Ishikawa (cell line): ENCODE measurements at regions not wholly inside any gene's neighbourhood (a gene's known extent, or its start where the extent isn't known, plus 50 kb on each side); places are given as distances from the start of the nearest gene placed in this dataset.

Experiments used
- EGR1 ChIP-seq: IDR thresholded peaks from 2 replicates; pipeline ENCODE4 v1.6.1; 2012
- EP300 ChIP-seq: IDR thresholded peaks from 2 replicates; pipeline ENCODE4 v1.6.1; 2012; ENCODE audit warnings: borderline replicate concordance
- RAD21 ChIP-seq: IDR thresholded peaks from 2 replicates; pipeline ENCODE4 v1.6.1; 2012; ENCODE audit warnings: low read depth
- TAF1 ChIP-seq: IDR thresholded peaks from 2 replicates; pipeline ENCODE4 v1.6.1; 2012; ENCODE audit warnings: low read depth, mild to moderate bottlenecking
- ZBTB7A ChIP-seq: IDR thresholded peaks from 2 replicates; pipeline ENCODE4 v1.6.1; 2012; ENCODE audit warnings: low read depth
- TF ChIP-seq, protein P1 (sequence below): IDR thresholded peaks from 2 replicates; pipeline ENCODE4 v1.6.1; 2012
- TF ChIP-seq, protein P2 (sequence below): IDR thresholded peaks from 2 replicates; pipeline ENCODE4 v1.6.1; 2012; ENCODE audit warnings: low read depth, mild to moderate bottlenecking

DNA sequence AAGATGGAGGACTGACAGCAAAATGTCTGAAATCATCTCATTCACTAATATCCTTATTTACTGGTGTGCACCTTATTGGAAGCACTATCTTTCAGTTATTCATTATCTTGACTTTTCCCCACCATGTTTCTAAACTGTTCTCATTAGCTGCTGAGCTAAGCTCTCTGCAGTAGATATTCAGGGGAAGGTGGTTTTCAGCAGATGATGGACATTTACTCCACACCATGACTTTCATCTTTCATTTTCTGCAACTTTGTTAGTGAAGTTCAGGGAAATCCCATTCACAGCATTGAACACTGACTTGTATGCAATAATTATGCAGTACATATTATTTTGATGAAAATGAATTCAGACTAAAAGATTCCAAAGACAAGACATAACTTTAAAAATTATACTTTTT lies 373.6 kb upstream of the FLRT2 start:
- TF ChIP-seq, protein P1, sequence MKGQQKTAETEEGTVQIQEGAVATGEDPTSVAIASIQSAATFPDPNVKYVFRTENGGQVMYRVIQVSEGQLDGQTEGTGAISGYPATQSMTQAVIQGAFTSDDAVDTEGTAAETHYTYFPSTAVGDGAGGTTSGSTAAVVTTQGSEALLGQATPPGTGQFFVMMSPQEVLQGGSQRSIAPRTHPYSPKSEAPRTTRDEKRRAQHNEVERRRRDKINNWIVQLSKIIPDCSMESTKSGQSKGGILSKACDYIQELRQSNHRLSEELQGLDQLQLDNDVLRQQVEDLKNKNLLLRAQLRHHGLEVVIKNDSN, result no peak
- no peak for TF ChIP-seq TAF1
- TF ChIP-seq EP300, result no peak
- TF ChIP-seq RAD21, result no peak
- no peak for TF ChIP-seq ZBTB7A
- TF ChIP-seq EGR1, result no peak
- TF ChIP-seq, protein P2, sequence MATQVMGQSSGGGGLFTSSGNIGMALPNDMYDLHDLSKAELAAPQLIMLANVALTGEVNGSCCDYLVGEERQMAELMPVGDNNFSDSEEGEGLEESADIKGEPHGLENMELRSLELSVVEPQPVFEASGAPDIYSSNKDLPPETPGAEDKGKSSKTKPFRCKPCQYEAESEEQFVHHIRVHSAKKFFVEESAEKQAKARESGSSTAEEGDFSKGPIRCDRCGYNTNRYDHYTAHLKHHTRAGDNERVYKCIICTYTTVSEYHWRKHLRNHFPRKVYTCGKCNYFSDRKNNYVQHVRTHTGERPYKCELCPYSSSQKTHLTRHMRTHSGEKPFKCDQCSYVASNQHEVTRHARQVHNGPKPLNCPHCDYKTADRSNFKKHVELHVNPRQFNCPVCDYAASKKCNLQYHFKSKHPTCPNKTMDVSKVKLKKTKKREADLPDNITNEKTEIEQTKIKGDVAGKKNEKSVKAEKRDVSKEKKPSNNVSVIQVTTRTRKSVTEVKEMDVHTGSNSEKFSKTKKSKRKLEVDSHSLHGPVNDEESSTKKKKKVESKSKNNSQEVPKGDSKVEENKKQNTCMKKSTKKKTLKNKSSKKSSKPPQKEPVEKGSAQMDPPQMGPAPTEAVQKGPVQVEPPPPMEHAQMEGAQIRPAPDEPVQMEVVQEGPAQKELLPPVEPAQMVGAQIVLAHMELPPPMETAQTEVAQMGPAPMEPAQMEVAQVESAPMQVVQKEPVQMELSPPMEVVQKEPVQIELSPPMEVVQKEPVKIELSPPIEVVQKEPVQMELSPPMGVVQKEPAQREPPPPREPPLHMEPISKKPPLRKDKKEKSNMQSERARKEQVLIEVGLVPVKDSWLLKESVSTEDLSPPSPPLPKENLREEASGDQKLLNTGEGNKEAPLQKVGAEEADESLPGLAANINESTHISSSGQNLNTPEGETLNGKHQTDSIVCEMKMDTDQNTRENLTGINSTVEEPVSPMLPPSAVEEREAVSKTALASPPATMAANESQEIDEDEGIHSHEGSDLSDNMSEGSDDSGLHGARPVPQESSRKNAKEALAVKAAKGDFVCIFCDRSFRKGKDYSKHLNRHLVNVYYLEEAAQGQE, result no peak
